ENCODE measurements at regions not wholly inside any gene's neighbourhood (a gene's known extent, or its start where the extent isn't known, plus 50 kb on each side); places are given as distances from the start of the nearest gene placed in this dataset.

- TF ChIP-seq, protein P1, sequence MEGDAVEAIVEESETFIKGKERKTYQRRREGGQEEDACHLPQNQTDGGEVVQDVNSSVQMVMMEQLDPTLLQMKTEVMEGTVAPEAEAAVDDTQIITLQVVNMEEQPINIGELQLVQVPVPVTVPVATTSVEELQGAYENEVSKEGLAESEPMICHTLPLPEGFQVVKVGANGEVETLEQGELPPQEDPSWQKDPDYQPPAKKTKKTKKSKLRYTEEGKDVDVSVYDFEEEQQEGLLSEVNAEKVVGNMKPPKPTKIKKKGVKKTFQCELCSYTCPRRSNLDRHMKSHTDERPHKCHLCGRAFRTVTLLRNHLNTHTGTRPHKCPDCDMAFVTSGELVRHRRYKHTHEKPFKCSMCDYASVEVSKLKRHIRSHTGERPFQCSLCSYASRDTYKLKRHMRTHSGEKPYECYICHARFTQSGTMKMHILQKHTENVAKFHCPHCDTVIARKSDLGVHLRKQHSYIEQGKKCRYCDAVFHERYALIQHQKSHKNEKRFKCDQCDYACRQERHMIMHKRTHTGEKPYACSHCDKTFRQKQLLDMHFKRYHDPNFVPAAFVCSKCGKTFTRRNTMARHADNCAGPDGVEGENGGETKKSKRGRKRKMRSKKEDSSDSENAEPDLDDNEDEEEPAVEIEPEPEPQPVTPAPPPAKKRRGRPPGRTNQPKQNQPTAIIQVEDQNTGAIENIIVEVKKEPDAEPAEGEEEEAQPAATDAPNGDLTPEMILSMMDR (conservative IDR thresholded peaks at IDR 0.05): no peak
- no peak for TF ChIP-seq EZH2 (IDR thresholded peaks at IDR 0.05; ENCODE audit: low read depth)
- no peak for DNase-seq
- no peaks in the 10 kb centered on the region for H3K9me3 ChIP-seq (ENCODE audit: insufficient read depth, low read depth)
- H3K4me2 ChIP-seq: no peak overlapping the region
- no peaks in the 10 kb centered on the region for H3K9me2 ChIP-seq (ENCODE audit: insufficient read depth)
- no peaks in the 10 kb centered on the region for H3K27me3 ChIP-seq (ENCODE audit: insufficient read depth, low read depth)
- no peaks in the 10 kb centered on the region for H4K20me1 ChIP-seq (ENCODE audit: insufficient read depth)
- ChIA-PET CTCF (no interaction called here), POLR2A (ENCODE audit: unreplicated experiment) (no interaction called here)
- no TSS peak for BruUV-seq (replicated peaks)
- intact Hi-C loops (cut with micrococcal nuclease; ENCODE audit: unreplicated experiment): no loop called here
- H3K4me1 ChIP-seq (replicated peaks; ENCODE audit: insufficient read depth): peaks cover 39% of the 10 kb centered on the region
- H3K79me2 ChIP-seq (ENCODE audit: low read depth): no peaks in the 10 kb centered on the region
- H3F3A ChIP-seq (ENCODE audit: insufficient read depth, low read depth): peaks cover 20% of the 10 kb centered on the region; the same call in 1 of the 2 replicates
- H3K36me3 ChIP-seq (ENCODE audit: low read depth): no peaks in the 10 kb centered on the region
- no peak overlapping the region for H3K27ac ChIP-seq
- no peak overlapping the region for H3K4me3 ChIP-seq
- no peak overlapping the region for H2AFZ ChIP-seq
Measured at GRCh38 chr20:24769878-24770627, 179.0 kb upstream of the CST7 start.

GRCh38 chr20:24770628-24771541, 178.2 kb upstream of the CST7 start:
- Histone ChIP-seq H3K27ac (no peak overlapping the region), H3K79me2 (ENCODE audit: low read depth) (no peaks in the 10 kb centered on the region), H3F3A (ENCODE audit: insufficient read depth, low read depth) (peaks cover 20% of the 10 kb centered on the region; the same call in 1 of the 2 replicates), H3K4me2 (no peak overlapping the region), H3K36me3 (ENCODE audit: low read depth) (no peaks in the 10 kb centered on the region), H3K9me3 (ENCODE audit: insufficient read depth, low read depth) (no peaks in the 10 kb centered on the region), H3K27me3 (ENCODE audit: insufficient read depth, low read depth) (no peaks in the 10 kb centered on the region), H3K4me3 (no peak overlapping the region), H3K4me1 (replicated peaks; ENCODE audit: insufficient read depth) (peaks cover 39% of the 10 kb centered on the region), H2AFZ (no peak overlapping the region), H3K9me2 (ENCODE audit: insufficient read depth) (no peaks in the 10 kb centered on the region), H4K20me1 (ENCODE audit: insufficient read depth) (no peaks in the 10 kb centered on the region)
- DNase-seq: no peak
- intact Hi-C loops (cut with micrococcal nuclease; ENCODE audit: unreplicated experiment): no loop called here
- ChIA-PET CTCF (no interaction called here), POLR2A (ENCODE audit: unreplicated experiment) (no interaction called here)
- BruUV-seq (replicated peaks): no TSS peak
- no peak for TF ChIP-seq EZH2 (IDR thresholded peaks at IDR 0.05; ENCODE audit: low read depth)

DNA sequence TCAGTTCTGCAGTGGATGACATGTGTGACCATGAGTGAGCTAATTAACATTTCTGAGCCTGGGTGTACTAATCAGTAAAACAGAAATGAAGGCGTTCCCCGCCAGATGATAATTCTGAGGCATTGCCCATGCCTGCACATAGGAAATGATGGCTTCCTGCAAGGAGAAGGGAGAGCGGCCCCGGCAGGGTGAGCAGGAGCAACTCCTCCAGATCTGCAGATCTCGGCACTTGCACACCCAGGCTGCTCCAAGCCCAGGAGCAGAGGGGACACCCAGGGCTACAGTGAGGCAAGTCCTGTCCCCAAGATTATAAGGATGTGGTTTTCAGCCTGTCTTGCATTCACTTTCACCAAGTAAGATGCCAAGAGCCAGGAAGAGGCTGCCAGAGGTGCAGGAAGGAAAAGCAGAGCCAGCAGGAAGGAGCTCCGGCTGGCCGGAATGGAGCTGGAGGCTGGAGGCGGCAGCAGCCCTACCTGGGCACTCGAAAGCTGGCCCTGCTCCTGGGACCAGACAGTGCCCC, 177.5 kb upstream of the CST7 start:
- Histone ChIP-seq H3K79me2 (ENCODE audit: low read depth) (no peaks in the 10 kb centered on the region), H3K9me3 (ENCODE audit: insufficient read depth, low read depth) (peaks cover 4% of the 10 kb centered on the region; the same call in 1 of the 2 replicates), H3F3A (ENCODE audit: insufficient read depth, low read depth) (peaks cover 18% of the 10 kb centered on the region; the same call in 1 of the 2 replicates), H4K20me1 (ENCODE audit: insufficient read depth) (no peaks in the 10 kb centered on the region), H3K9me2 (ENCODE audit: insufficient read depth) (no peaks in the 10 kb centered on the region), H3K27ac (no peak overlapping the region), H3K27me3 (ENCODE audit: insufficient read depth, low read depth) (no peaks in the 10 kb centered on the region), H3K4me2 (no peak overlapping the region), H3K4me1 (replicated peaks; ENCODE audit: insufficient read depth) (peaks cover 39% of the 10 kb centered on the region), H3K36me3 (ENCODE audit: low read depth) (no peaks in the 10 kb centered on the region), H3K4me3 (no peak overlapping the region), H2AFZ (no peak overlapping the region)
- TF ChIP-seq, protein P1 (conservative IDR thresholded peaks at IDR 0.05): no peak
- TF ChIP-seq EZH2 (IDR thresholded peaks at IDR 0.05; ENCODE audit: low read depth): no peak
- BruUV-seq (replicated peaks): no TSS peak
- intact Hi-C loops (cut with micrococcal nuclease; ENCODE audit: unreplicated experiment): no loop called here
- no peak for DNase-seq
- CTCF ChIA-PET: no interaction called here
- POLR2A ChIA-PET (ENCODE audit: unreplicated experiment): no interaction called here

Data from PC-9 (cell line).